Panc1 (cell line): ENCODE measurements at regions not wholly inside any gene's neighbourhood (a gene's known extent, or its start where the extent isn't known, plus 50 kb on each side); places are given as distances from the start of the nearest gene placed in this dataset.

ENCODE experiments used
- CTCF ChIP-seq: fragments of 450-650 bp; IDR thresholded peaks from 2 replicates; pipeline ENCODE4 v1.5.1; 2017; ENCODE audit warnings: mild to moderate bottlenecking
- POLR2AphosphoS5 ChIP-seq: IDR thresholded peaks from 2 replicates; pipeline ENCODE4 v1.6.1; 2012; ENCODE audit warnings: mild to moderate bottlenecking, low read depth, low read length, moderate library complexity
- SIN3A ChIP-seq: IDR thresholded peaks from 2 replicates; pipeline ENCODE4 v1.6.1; 2012; ENCODE audit warnings: low read depth, mild to moderate bottlenecking, low read length, moderate library complexity, borderline replicate concordance; ENCODE audit not compliant: insufficient read depth
- TF ChIP-seq, protein P1 (sequence below), 2 experiments: IDR thresholded peaks; 2 replicates each; pipeline ENCODE4 v1.6.1; 2011 to 2012; ENCODE audit warnings: low read depth in 2 of 2, control low read depth in 1 of 2, low read length in 1 of 2, mild to moderate bottlenecking in 1 of 2, moderate library complexity in 1 of 2; ENCODE audit not compliant: insufficient read depth in 1 of 2

DNA sequence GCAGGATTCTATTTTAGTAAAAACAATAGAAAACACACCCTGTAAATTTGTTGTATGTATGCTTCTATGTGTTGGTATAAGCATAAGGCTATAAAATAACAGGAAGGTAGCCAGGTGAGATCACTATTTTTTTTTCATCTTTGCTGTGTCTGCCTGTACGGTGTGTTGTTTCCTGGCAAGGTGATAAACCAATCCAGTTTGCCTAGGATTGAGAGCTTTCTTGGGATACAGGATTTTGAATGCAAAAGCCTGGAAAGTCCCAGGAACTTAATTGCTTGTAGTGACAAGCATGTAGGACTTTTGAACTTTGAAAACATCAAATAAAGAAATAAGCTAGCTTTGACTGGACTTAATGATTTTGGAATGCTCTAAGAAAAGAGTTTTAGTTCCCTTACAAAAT lies 83.3 kb upstream of the RORB start:
- TF ChIP-seq POLR2AphosphoS5, result no peak
- no peak for TF ChIP-seq CTCF
- TF ChIP-seq SIN3A, result no peak
- TF ChIP-seq, protein P1, sequence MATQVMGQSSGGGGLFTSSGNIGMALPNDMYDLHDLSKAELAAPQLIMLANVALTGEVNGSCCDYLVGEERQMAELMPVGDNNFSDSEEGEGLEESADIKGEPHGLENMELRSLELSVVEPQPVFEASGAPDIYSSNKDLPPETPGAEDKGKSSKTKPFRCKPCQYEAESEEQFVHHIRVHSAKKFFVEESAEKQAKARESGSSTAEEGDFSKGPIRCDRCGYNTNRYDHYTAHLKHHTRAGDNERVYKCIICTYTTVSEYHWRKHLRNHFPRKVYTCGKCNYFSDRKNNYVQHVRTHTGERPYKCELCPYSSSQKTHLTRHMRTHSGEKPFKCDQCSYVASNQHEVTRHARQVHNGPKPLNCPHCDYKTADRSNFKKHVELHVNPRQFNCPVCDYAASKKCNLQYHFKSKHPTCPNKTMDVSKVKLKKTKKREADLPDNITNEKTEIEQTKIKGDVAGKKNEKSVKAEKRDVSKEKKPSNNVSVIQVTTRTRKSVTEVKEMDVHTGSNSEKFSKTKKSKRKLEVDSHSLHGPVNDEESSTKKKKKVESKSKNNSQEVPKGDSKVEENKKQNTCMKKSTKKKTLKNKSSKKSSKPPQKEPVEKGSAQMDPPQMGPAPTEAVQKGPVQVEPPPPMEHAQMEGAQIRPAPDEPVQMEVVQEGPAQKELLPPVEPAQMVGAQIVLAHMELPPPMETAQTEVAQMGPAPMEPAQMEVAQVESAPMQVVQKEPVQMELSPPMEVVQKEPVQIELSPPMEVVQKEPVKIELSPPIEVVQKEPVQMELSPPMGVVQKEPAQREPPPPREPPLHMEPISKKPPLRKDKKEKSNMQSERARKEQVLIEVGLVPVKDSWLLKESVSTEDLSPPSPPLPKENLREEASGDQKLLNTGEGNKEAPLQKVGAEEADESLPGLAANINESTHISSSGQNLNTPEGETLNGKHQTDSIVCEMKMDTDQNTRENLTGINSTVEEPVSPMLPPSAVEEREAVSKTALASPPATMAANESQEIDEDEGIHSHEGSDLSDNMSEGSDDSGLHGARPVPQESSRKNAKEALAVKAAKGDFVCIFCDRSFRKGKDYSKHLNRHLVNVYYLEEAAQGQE (IDR thresholded peaks at IDR 0.05; ENCODE audit: insufficient read depth in 1 of 2, low read depth in 2 of 2, low read length in 1 of 2), result no peak
